IPS-20b (cell line): ENCODE measurements at regions not wholly inside any gene's neighbourhood (a gene's known extent, or its start where the extent isn't known, plus 50 kb on each side); places are given as distances from the start of the nearest gene placed in this dataset.

Experiments used
- H3K27ac ChIP-seq: one replicate; pipeline ENCODE4 v1.5.1; 2013; ENCODE audit warnings: low read length
- H3K27me3 ChIP-seq: 2 replicates; pipeline ENCODE4 v1.6.1; 2013; ENCODE audit warnings: mild to moderate bottlenecking, low read length, inconsistent platforms; ENCODE audit not compliant: insufficient read depth
- H3K36me3 ChIP-seq: 2 replicates; pipeline ENCODE4 v1.6.1; 2013; ENCODE audit warnings: low read depth, mild to moderate bottlenecking, inconsistent platforms, low read length, moderate library complexity; ENCODE audit not compliant: insufficient read depth
- H3K4me1 ChIP-seq: 2 replicates; pipeline ENCODE4 v1.6.1; 2013; ENCODE audit warnings: mild to moderate bottlenecking, control low read depth, inconsistent platforms, low read length, moderate library complexity; ENCODE audit not compliant: insufficient read depth
- H3K4me3 ChIP-seq: 2 replicates; pipeline ENCODE4 v1.5.1; 2013; ENCODE audit warnings: mild to moderate bottlenecking, low read length, inconsistent platforms
- H3K9ac ChIP-seq: 2 replicates; pipeline ENCODE4 v1.6.1; 2013; ENCODE audit warnings: low read depth, mild to moderate bottlenecking, inconsistent platforms, low read length, moderate library complexity
- H3K9me3 ChIP-seq: 2 replicates; pipeline ENCODE4 v1.6.1; 2013; ENCODE audit warnings: mild to moderate bottlenecking, low read depth, low read length, inconsistent platforms; ENCODE audit not compliant: insufficient read depth

GRCh38 chr6:44524476-44525227 is 137.1 kb downstream of the CDC5L start:
- Histone ChIP-seq H3K27me3 (no peaks in the 10 kb centered on the region), H3K9me3 (no peaks in the 10 kb centered on the region), H3K4me3 (no peak overlapping the region), H3K4me1 (no peaks in the 10 kb centered on the region; the same call in 1 of the 2 replicates), H3K36me3 (no peaks in the 10 kb centered on the region), H3K27ac (no peak overlapping the region), H3K9ac (no peak overlapping the region)

DNA sequence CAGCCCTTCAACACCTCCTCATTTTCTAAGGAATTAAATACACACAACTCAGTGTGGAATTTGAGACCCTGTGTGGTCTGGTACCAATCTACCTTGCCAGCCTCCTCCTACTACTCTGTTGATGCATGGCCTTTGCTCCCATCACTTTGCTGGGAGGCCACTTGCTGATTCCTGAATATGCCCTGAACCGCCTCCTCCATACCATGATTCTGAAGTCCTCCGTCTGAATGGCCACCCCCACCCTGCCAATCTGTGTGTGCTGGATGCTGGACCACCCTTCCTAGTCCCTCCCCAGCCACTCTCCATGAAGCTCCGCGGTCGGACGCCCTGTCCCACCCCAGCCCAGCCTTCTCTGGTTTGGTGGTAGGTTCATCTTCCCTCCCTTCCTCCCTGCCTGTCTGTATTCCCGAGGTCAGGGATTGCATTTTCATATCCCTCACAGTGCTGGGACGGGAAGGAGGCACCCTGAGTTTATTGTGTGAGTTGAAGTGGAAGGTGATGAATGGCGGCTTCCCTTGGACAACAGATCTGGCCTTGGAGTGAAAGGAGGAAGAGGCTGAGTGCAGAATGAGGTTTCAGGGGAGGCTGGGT is 138.3 kb downstream of the CDC5L start:
- H3K9ac ChIP-seq, result no peak overlapping the region
- H3K36me3 ChIP-seq, result no peaks in the 10 kb centered on the region
- no peak overlapping the region for H3K4me3 ChIP-seq
- no peak overlapping the region for H3K27ac ChIP-seq
- no peaks in the 10 kb centered on the region for H3K27me3 ChIP-seq
- no peaks in the 10 kb centered on the region; the same call in 1 of the 2 replicates for H3K4me1 ChIP-seq
- no peaks in the 10 kb centered on the region for H3K9me3 ChIP-seq

DNA sequence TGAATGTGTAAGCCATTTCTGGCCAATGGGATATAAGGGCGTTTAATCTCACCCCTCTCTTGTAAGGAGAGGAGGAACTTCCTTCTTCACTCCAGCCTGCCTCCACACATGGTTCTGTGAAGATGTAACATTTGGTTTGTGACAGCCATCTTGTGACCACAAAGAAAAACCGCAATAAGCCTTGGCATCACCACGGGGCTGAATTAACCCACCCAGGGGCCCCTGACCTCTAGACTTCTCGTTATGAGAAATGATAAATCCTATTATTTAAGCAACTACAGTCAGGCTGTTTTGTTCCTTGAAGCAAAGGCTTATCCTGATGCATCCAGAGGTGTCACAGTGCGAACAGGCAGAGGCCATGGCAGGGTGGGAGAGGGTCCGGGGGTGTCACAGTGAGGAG is 139.7 kb downstream of the CDC5L start:
- H3K27ac ChIP-seq, result no peak overlapping the region
- no peak overlapping the region for H3K4me3 ChIP-seq
- no peaks in the 10 kb centered on the region for H3K36me3 ChIP-seq
- H3K27me3 ChIP-seq, result no peaks in the 10 kb centered on the region
- H3K4me1 ChIP-seq, result no peaks in the 10 kb centered on the region; the same call in 1 of the 2 replicates
- H3K9me3 ChIP-seq, result no peaks in the 10 kb centered on the region
- H3K9ac ChIP-seq, result no peak overlapping the region

DNA sequence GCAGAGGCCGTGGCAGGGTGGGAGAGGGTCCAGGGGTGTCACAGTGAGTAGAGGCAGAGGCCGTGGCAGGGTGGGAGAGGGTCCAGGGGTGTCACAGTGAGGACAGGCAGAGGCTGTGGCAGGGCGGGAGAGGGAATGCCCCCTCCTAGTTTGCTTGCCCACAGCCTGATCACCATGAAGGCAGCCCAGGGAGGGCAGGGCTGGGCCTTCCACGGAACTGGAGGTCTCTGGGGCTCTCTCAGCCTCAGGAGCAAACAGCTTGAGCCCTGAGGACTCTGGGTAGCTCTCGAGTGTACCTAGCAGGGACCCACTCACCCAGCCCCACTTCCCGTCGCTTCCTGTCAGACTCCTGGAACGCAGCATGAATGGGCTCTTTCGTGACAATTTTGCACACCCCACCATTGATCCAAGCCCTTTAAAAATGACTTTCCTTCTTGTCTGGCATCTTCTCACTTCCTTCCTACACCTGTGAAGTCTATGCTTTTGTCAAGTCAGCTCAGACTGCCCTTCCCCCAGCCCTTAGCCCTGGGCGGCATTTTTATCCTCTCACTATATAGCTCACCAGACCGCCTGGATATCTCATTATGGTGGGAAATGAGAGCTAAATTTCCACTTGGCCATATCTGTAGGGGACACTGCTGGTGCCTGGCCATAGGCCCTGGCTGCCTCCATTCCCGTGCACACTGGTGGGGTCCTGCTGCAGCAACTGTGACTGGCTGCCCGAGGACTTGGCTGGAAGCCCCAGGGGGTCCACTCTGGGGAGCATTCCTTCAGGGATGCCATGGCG is 140.3 kb downstream of the CDC5L start:
- Histone ChIP-seq H3K27me3 (no peaks in the 10 kb centered on the region), H3K36me3 (no peaks in the 10 kb centered on the region), H3K4me3 (no peak overlapping the region), H3K4me1 (no peaks in the 10 kb centered on the region; the same call in 1 of the 2 replicates), H3K9me3 (no peaks in the 10 kb centered on the region), H3K27ac (no peak overlapping the region), H3K9ac (no peak overlapping the region)

- no peak overlapping the region for H3K4me3 ChIP-seq
- no peaks in the 10 kb centered on the region; the same call in 1 of the 2 replicates for H3K4me1 ChIP-seq
- H3K9ac ChIP-seq, result no peak overlapping the region
- H3K27me3 ChIP-seq, result no peaks in the 10 kb centered on the region
- no peaks in the 10 kb centered on the region for H3K9me3 ChIP-seq
- H3K27ac ChIP-seq, result no peak overlapping the region
- H3K36me3 ChIP-seq, result no peaks in the 10 kb centered on the region
Observed at GRCh38 chr6:44528370-44528644, 140.8 kb downstream of the CDC5L start.

DNA sequence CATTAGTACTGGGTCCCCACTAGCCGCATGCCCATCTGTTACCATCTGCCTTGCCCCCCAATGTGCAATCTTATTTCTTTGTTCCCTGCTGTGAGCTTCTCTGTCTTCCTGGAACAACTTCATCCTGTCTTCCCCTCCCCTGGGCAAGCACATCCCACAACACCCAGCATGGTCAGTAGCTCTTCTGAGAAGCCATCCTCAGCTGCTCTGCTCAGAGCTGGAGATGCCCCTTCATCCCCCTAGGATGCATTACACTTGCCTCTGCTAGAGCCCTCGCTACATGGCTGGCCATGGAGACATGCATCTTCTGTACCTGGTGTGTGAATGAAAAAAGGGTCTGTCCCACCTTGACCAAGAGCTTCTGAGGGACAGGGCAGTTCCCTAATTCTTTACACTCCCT is 141.2 kb downstream of the CDC5L start:
- H3K4me1 ChIP-seq, result no peaks in the 10 kb centered on the region; the same call in 1 of the 2 replicates
- H3K36me3 ChIP-seq, result no peaks in the 10 kb centered on the region
- no peak overlapping the region for H3K4me3 ChIP-seq
- no peak overlapping the region for H3K9ac ChIP-seq
- H3K27me3 ChIP-seq, result no peaks in the 10 kb centered on the region
- H3K27ac ChIP-seq, result no peak overlapping the region
- no peaks in the 10 kb centered on the region for H3K9me3 ChIP-seq

- Histone ChIP-seq H3K4me1 (no peaks in the 10 kb centered on the region; the same call in 1 of the 2 replicates), H3K4me3 (no peak overlapping the region), H3K9ac (no peak overlapping the region), H3K27ac (no peak overlapping the region), H3K9me3 (no peaks in the 10 kb centered on the region), H3K36me3 (no peaks in the 10 kb centered on the region), H3K27me3 (no peaks in the 10 kb centered on the region)
Observed at GRCh38 chr6:44529146-44529905, 141.8 kb downstream of the CDC5L start.

- H3K27me3 ChIP-seq, result no peaks in the 10 kb centered on the region
- H3K4me3 ChIP-seq, result no peak overlapping the region
- H3K9ac ChIP-seq, result no peak overlapping the region
- no peak overlapping the region for H3K27ac ChIP-seq
- no peaks in the 10 kb centered on the region for H3K36me3 ChIP-seq
- H3K9me3 ChIP-seq, result no peaks in the 10 kb centered on the region
- H3K4me1 ChIP-seq, result no peaks in the 10 kb centered on the region; the same call in 1 of the 2 replicates
Observed at GRCh38 chr6:44530209-44530909, 142.9 kb downstream of the CDC5L start.

DNA sequence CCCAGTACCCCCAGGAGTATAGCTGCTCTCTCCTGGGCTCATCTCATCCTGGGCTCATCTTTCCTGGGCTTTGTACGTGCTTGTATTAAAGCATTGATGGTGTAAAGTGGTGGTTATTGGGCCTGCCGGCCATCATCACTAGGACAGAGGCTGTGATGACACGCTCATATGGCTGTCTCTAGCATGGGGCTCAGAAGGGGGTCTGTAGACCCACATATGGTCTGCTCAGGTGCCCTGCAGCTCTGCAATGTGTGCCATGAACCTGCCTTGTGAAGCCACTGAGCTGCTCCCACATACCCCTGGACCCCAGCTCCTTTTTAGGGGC is 143.4 kb downstream of the CDC5L start:
- Histone ChIP-seq H3K27ac (no peak overlapping the region), H3K4me1 (no peaks in the 10 kb centered on the region; the same call in 1 of the 2 replicates), H3K36me3 (no peaks in the 10 kb centered on the region), H3K4me3 (no peak overlapping the region), H3K9ac (no peak overlapping the region), H3K9me3 (no peaks in the 10 kb centered on the region), H3K27me3 (no peaks in the 10 kb centered on the region)

DNA sequence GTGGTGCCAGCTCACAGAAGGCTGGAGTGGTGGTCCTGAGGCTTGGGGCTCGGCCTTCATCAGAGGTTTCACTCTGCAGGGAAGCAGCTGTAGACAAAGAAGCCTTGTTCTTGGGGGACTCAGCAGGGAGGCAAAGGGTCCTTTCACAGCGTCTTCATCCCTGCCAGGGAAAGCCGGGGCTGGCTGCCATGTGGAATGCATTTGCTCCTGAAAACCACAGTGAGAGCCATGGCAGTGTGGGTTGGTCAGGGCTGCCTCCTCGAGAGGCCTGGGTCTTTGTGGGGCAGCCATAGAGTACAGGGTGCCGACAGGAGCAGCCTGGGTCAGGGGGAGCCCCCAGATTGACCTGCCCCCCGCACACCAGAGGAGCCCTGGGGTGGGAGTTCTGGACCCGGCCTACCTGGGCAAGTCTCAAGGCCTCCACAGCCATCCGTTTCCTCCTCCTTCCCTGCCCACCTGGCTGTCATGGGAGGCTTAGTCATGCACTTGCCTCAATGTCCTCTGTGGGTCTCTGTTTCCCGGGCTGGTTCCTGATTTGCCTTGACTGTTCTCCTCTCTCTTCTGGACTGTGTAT is 144.0 kb downstream of the CDC5L start:
- Histone ChIP-seq H3K4me1 (no peaks in the 10 kb centered on the region; the same call in 1 of the 2 replicates), H3K27me3 (no peaks in the 10 kb centered on the region), H3K27ac (no peak overlapping the region), H3K4me3 (no peak overlapping the region), H3K36me3 (no peaks in the 10 kb centered on the region), H3K9me3 (no peaks in the 10 kb centered on the region), H3K9ac (no peak overlapping the region)

GRCh38 chr6:44533421-44533820 is 145.9 kb downstream of the CDC5L start:
- H3K9me3 ChIP-seq, result no peaks in the 10 kb centered on the region
- H3K27ac ChIP-seq, result no peak overlapping the region
- H3K9ac ChIP-seq, result no peak overlapping the region
- H3K27me3 ChIP-seq, result no peaks in the 10 kb centered on the region
- H3K36me3 ChIP-seq, result no peaks in the 10 kb centered on the region
- H3K4me1 ChIP-seq, result no peaks in the 10 kb centered on the region; the same call in 1 of the 2 replicates
- H3K4me3 ChIP-seq, result no peak overlapping the region
